ENCODE measurements at regions not wholly inside any gene's neighbourhood (a gene's known extent, or its start where the extent isn't known, plus 50 kb on each side); places are given as distances from the start of the nearest gene placed in this dataset.

DNA sequence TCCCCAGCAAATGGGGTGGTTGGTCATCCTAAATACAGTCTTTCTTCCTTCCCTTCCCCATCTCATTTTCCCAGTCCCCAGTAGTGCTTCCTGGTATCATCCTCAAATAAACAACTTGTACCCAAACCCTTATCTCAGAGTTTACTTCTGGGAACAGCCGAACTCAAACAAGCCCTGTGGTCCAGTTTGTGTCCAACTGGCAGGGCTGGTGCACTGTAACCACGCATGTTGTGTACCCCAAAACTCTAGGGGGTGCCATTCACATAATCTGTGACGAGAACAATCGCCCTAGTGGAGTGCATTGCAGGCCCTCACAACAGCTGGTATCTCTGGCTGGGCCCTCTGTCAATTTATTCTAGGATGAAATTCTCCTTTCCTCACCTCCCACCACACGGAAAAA is 366.2 kb downstream of the TNS1 start:
- Histone ChIP-seq H4K20me1 (ENCODE audit: control insufficient read depth, insufficient read depth, low read length, poor library complexity, severe bottlenecking) (no peaks in the 10 kb centered on the region), H3K9me3 (ENCODE audit: control extremely low read depth in 1 of 3, control insufficient read depth in 2 of 3, insufficient read depth in 1 of 3, low read length in 2 of 3) (no peaks in the 10 kb centered on the region), H3K4me2 (replicated peaks; ENCODE audit: low read depth, low read length, poor library complexity, severe bottlenecking) (no peak overlapping the region), H3K9ac (ENCODE audit: low read length) (no peak overlapping the region), H3K4me3 (ENCODE audit: control extremely low read depth in 1 of 5, extremely low read depth in 1 of 5, insufficient read depth in 1 of 5, low read depth in 2 of 5, low read length in 4 of 5) (no peak overlapping the region), H3K36me3 (replicated peaks in 1 of 2; ENCODE audit: control extremely low read depth in 1 of 2, control insufficient read depth in 1 of 2, extremely low read depth in 1 of 2, insufficient read depth in 2 of 2, low read length in 1 of 2) (no peaks in the 10 kb centered on the region), H3K27me3 (replicated peaks in 1 of 4; ENCODE audit: control extremely low read depth in 1 of 4, control insufficient read depth in 3 of 4, insufficient read depth in 4 of 4, low read length in 3 of 4) (peaks cover 0 to 4% (median 0%) of the 10 kb centered on the region in 4 experiments), H2AFZ (ENCODE audit: insufficient read depth, low read depth, low read length, poor library complexity, severe bottlenecking) (no peak overlapping the region), H3K79me2 (ENCODE audit: control insufficient read depth, insufficient read depth, low read length) (no peaks in the 10 kb centered on the region), H3K27ac (ENCODE audit: low read length in 2 of 2) (no peak overlapping the region), H3K4me1 (ENCODE audit: control insufficient read depth in 2 of 2, insufficient read depth in 2 of 2, low read length in 2 of 2) (no peaks in the 10 kb centered on the region)
- H3K27me3 Mint-ChIP-seq = peaks cover 29% of the 10 kb centered on the region
- H3K4me1 Mint-ChIP-seq = no peaks in the 10 kb centered on the region
- WGBS (ENCODE audit: insufficient coverage) = 81% methylated on average over 5 of the region's 5 CpGs
- no peak for DNase-seq
- H3K9me3 Mint-ChIP-seq (ENCODE audit: insufficient read depth) = no peaks in the 10 kb centered on the region
- ChIA-PET POLR2A (no interaction called here), CTCF (no interaction called here)
- H3K4me3 Mint-ChIP-seq = no peak overlapping the region
- intact Hi-C loops (cut with micrococcal nuclease) = no loop called here
- no peak overlapping the region for H3K27ac Mint-ChIP-seq
- TF ChIP-seq, protein P1, sequence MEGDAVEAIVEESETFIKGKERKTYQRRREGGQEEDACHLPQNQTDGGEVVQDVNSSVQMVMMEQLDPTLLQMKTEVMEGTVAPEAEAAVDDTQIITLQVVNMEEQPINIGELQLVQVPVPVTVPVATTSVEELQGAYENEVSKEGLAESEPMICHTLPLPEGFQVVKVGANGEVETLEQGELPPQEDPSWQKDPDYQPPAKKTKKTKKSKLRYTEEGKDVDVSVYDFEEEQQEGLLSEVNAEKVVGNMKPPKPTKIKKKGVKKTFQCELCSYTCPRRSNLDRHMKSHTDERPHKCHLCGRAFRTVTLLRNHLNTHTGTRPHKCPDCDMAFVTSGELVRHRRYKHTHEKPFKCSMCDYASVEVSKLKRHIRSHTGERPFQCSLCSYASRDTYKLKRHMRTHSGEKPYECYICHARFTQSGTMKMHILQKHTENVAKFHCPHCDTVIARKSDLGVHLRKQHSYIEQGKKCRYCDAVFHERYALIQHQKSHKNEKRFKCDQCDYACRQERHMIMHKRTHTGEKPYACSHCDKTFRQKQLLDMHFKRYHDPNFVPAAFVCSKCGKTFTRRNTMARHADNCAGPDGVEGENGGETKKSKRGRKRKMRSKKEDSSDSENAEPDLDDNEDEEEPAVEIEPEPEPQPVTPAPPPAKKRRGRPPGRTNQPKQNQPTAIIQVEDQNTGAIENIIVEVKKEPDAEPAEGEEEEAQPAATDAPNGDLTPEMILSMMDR (IDR thresholded peaks at IDR 0.05) = no peak
- TF ChIP-seq EZH2 (IDR thresholded peaks at IDR 0.05; ENCODE audit: borderline replicate concordance, insufficient read depth, low read depth, low read length, poor library complexity, severe bottlenecking) = no peak
- no peak for ATAC-seq (ENCODE audit: low read depth)

DNA sequence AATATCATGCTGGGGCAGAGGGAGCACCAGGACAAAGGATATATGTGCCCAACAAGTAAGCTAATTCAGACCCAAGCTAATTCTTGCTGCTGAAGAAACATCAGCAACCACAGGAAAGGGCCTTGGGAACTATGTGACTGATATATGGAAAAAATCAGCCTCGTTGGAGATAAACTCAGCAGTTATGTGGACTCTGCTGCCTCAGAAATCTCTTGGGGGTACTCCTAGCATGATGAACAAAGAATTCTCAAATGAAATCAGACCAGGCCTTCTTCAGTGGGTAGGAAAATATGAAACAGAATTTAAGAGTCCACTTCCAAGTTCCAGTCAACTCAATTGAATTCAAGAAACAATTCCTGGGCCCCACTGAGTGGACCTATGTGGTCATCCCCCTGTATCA is 367.9 kb downstream of the TNS1 start:
- TF ChIP-seq, protein P1 (IDR thresholded peaks at IDR 0.05) = no peak
- no peak for TF ChIP-seq EZH2 (IDR thresholded peaks at IDR 0.05; ENCODE audit: borderline replicate concordance, insufficient read depth, low read depth, low read length, poor library complexity, severe bottlenecking)
- Histone ChIP-seq H3K4me1 (ENCODE audit: control insufficient read depth in 2 of 2, insufficient read depth in 2 of 2, low read length in 2 of 2) (no peaks in the 10 kb centered on the region), H3K4me3 (ENCODE audit: control extremely low read depth in 1 of 5, extremely low read depth in 1 of 5, insufficient read depth in 1 of 5, low read depth in 2 of 5, low read length in 4 of 5) (no peak overlapping the region), H2AFZ (ENCODE audit: insufficient read depth, low read depth, low read length, poor library complexity, severe bottlenecking) (no peak overlapping the region), H3K27me3 (replicated peaks in 1 of 4; ENCODE audit: control extremely low read depth in 1 of 4, control insufficient read depth in 3 of 4, insufficient read depth in 4 of 4, low read length in 3 of 4) (peaks cover 0 to 4% (median 0%) of the 10 kb centered on the region in 4 experiments), H3K27ac (ENCODE audit: low read length in 2 of 2) (no peak overlapping the region), H3K79me2 (ENCODE audit: control insufficient read depth, insufficient read depth, low read length) (no peaks in the 10 kb centered on the region), H3K9ac (ENCODE audit: low read length) (no peak overlapping the region), H3K36me3 (replicated peaks in 1 of 2; ENCODE audit: control extremely low read depth in 1 of 2, control insufficient read depth in 1 of 2, extremely low read depth in 1 of 2, insufficient read depth in 2 of 2, low read length in 1 of 2) (no peaks in the 10 kb centered on the region), H3K9me3 (ENCODE audit: control extremely low read depth in 1 of 3, control insufficient read depth in 2 of 3, insufficient read depth in 1 of 3, low read length in 2 of 3) (no peaks in the 10 kb centered on the region), H3K4me2 (replicated peaks; ENCODE audit: low read depth, low read length, poor library complexity, severe bottlenecking) (no peak overlapping the region), H4K20me1 (ENCODE audit: control insufficient read depth, insufficient read depth, low read length, poor library complexity, severe bottlenecking) (no peaks in the 10 kb centered on the region)
- intact Hi-C loops (cut with micrococcal nuclease) = no loop called here
- POLR2A ChIA-PET = no interaction called here
- peaks cover 38% of the 10 kb centered on the region for H3K27me3 Mint-ChIP-seq
- no peak overlapping the region for H3K27ac Mint-ChIP-seq
- ATAC-seq (ENCODE audit: low read depth) = no peak
- no peaks in the 10 kb centered on the region for H3K4me1 Mint-ChIP-seq
- H3K9me3 Mint-ChIP-seq (ENCODE audit: insufficient read depth) = no peaks in the 10 kb centered on the region
- DNase-seq = no peak
- CTCF ChIA-PET = no interaction called here
- no peak overlapping the region for H3K4me3 Mint-ChIP-seq
- no CpG with 5 or more reads among the region's 1 CpG for WGBS (ENCODE audit: insufficient coverage)
